Neural crest cell (in vitro differentiated cells): ENCODE measurements at regions not wholly inside any gene's neighbourhood (a gene's known extent, or its start where the extent isn't known, plus 50 kb on each side); places are given as distances from the start of the nearest gene placed in this dataset.
"Not testable (repeated sequence)": the region's sequence is repeated elsewhere in the genome, so short reads cannot be mapped to it uniquely, and the experiment has no call there.

Experiments
- DNase-seq: peaks from one replicate; pipeline ENCODE4 v3.0.0; 2021; ENCODE audit warnings: low read depth, mixed read lengths, low spot score
- H3K27ac Mint-ChIP-seq: one replicate; pipeline ENCODE4 v1.8.0; 2021; ENCODE audit warnings: mild to moderate bottlenecking, mixed read lengths; ENCODE audit not compliant: unreplicated experiment
- H3K27me3 Mint-ChIP-seq: 2 replicates; pipeline ENCODE4 v1.8.0; 2021; ENCODE audit warnings: low read depth, mild to moderate bottlenecking, mixed read lengths
- H3K36me3 Mint-ChIP-seq: 2 replicates; pipeline ENCODE4 v1.8.0; 2021; ENCODE audit warnings: low read depth, mild to moderate bottlenecking, mixed read lengths
- H3K4me1 Mint-ChIP-seq: 2 replicates; pipeline ENCODE4 v1.8.0; 2021; ENCODE audit warnings: mixed read lengths
- H3K4me3 Mint-ChIP-seq: one replicate; pipeline ENCODE4 v1.8.0; 2021; ENCODE audit warnings: mild to moderate bottlenecking, mixed read lengths
- H3K9me3 Mint-ChIP-seq: 2 replicates; pipeline ENCODE4 v1.8.0; 2021; ENCODE audit warnings: mixed read lengths
- CTCF ChIP-seq: fragments of 200-600 bp; sonication (generic); conservative IDR thresholded peaks from 2 replicates; pipeline ENCODE4 v1.5.0; 2021; ENCODE audit warnings: antibody characterized with exemption, mild to moderate bottlenecking

- no peaks in the 10 kb centered on the region for H3K27me3 Mint-ChIP-seq
- H3K9me3 Mint-ChIP-seq: peaks cover 9% of the 10 kb centered on the region
- no peak overlapping the region for H3K4me3 Mint-ChIP-seq
- DNase-seq: no peak
- H3K4me1 Mint-ChIP-seq: no peaks in the 10 kb centered on the region
- peaks cover 4% of the 10 kb centered on the region for H3K36me3 Mint-ChIP-seq
- no peak overlapping the region for H3K27ac Mint-ChIP-seq
- peak; percentile 16 for TF ChIP-seq CTCF
These were observed 227.4 kb upstream of the CXorf51B start for GRCh38 chrX:146581981-146582712.

- TF ChIP-seq CTCF: no peak
- no peaks in the 10 kb centered on the region for H3K36me3 Mint-ChIP-seq
- H3K9me3 Mint-ChIP-seq: peaks cover 12% of the 10 kb centered on the region
- no peak overlapping the region for H3K27ac Mint-ChIP-seq
- DNase-seq: no peak
- H3K27me3 Mint-ChIP-seq: no peaks in the 10 kb centered on the region
- no peak overlapping the region for H3K4me3 Mint-ChIP-seq
- H3K4me1 Mint-ChIP-seq: no peaks in the 10 kb centered on the region
These were observed 207.3 kb upstream of the CXorf51B start for GRCh38 chrX:146602246-146602645.

GRCh38 chrX:146604196-146604595 lies 205.4 kb upstream of the CXorf51B start:
- Mint-ChIP-seq H3K36me3 (no peaks in the 10 kb centered on the region), H3K27ac (no peak overlapping the region), H3K4me1 (no peaks in the 10 kb centered on the region), H3K9me3 (peaks cover 9% of the 10 kb centered on the region), H3K4me3 (no peak overlapping the region), H3K27me3 (no peaks in the 10 kb centered on the region)
- DNase-seq: no peak
- no peak for TF ChIP-seq CTCF

GRCh38 chrX:146614663-146615478 lies 194.7 kb upstream of the CXorf51B start:
- TF ChIP-seq CTCF: no peak
- H3K9me3 Mint-ChIP-seq: peaks cover 6% of the 10 kb centered on the region
- no peak overlapping the region for H3K4me3 Mint-ChIP-seq
- H3K36me3 Mint-ChIP-seq: no peaks in the 10 kb centered on the region
- H3K27me3 Mint-ChIP-seq: no peaks in the 10 kb centered on the region
- H3K4me1 Mint-ChIP-seq: peaks cover 15% of the 10 kb centered on the region
- no peak overlapping the region for H3K27ac Mint-ChIP-seq
- DNase-seq: no peak

- Mint-ChIP-seq H3K4me1 (peaks cover 15% of the 10 kb centered on the region), H3K36me3 (no peaks in the 10 kb centered on the region), H3K9me3 (peaks cover 6% of the 10 kb centered on the region), H3K27ac (no peak overlapping the region), H3K4me3 (peak overlapping the region; percentile 24), H3K27me3 (no peaks in the 10 kb centered on the region)
- TF ChIP-seq CTCF: no peak
- DNase-seq: no peak
These were observed 193.8 kb upstream of the CXorf51B start for GRCh38 chrX:146615628-146616348.

- not testable (repeated sequence) for H3K27ac Mint-ChIP-seq, H3K4me3 Mint-ChIP-seq, H3K9me3 Mint-ChIP-seq, H3K36me3 Mint-ChIP-seq, DNase-seq, H3K27me3 Mint-ChIP-seq
- peaks cover 13% of the 10 kb centered on the region for H3K4me1 Mint-ChIP-seq
These were observed 189.6 kb upstream of the CXorf51B start for GRCh38 chrX:146619943-146620342.
